ENCODE measurements at regions not wholly inside any gene's neighbourhood (a gene's known extent, or its start where the extent isn't known, plus 50 kb on each side); places are given as distances from the start of the nearest gene placed in this dataset.

- no peak overlapping the region for H3K27ac ChIP-seq
- no peak for TF ChIP-seq CTCF (conservative IDR thresholded peaks at IDR 0.05)
These were observed 75.0 kb upstream of the RAD23B start for GRCh38 chr9:107208121-107208520.

- H3K27ac ChIP-seq = no peak overlapping the region
- no peak for TF ChIP-seq CTCF (conservative IDR thresholded peaks at IDR 0.05)
These were observed 72.3 kb upstream of the RAD23B start for GRCh38 chr9:107210775-107211174.

- no peak overlapping the region for H3K27ac ChIP-seq
- no peak for TF ChIP-seq CTCF (conservative IDR thresholded peaks at IDR 0.05)
These were observed 71.7 kb upstream of the RAD23B start for GRCh38 chr9:107211284-107211923.

GRCh38 chr9:107212613-107213012, 70.5 kb upstream of the RAD23B start:
- no peak overlapping the region for H3K27ac ChIP-seq
- no peak for TF ChIP-seq CTCF (conservative IDR thresholded peaks at IDR 0.05)

GRCh38 chr9:107213080-107213479, 70.0 kb upstream of the RAD23B start:
- H3K27ac ChIP-seq = no peak overlapping the region
- TF ChIP-seq CTCF (conservative IDR thresholded peaks at IDR 0.05) = no peak

- no peak overlapping the region for H3K27ac ChIP-seq
These were observed 69.5 kb upstream of the RAD23B start for GRCh38 chr9:107213561-107214028.

GRCh38 chr9:107214381-107214780, 68.7 kb upstream of the RAD23B start:
- no peak for TF ChIP-seq CTCF (conservative IDR thresholded peaks at IDR 0.05)
- H3K27ac ChIP-seq = no peak overlapping the region

More at GRCh38 chr9:107213561-107214028, 69.5 kb upstream of the RAD23B start:
- no peak for TF ChIP-seq CTCF (conservative IDR thresholded peaks at IDR 0.05)

All from VCaP (cell line).